ENCODE measurements at regions not wholly inside any gene's neighbourhood (a gene's known extent, or its start where the extent isn't known, plus 50 kb on each side); places are given as distances from the start of the nearest gene placed in this dataset.

GRCh38 chr2:224284134-224284946, 117.6 kb downstream of the FAM124B start:
- Histone ChIP-seq H3K36me3 (ENCODE audit: insufficient read depth, low read length) (no peaks in the 10 kb centered on the region), H3K9ac (ENCODE audit: low read length) (no peak overlapping the region), H3K4me3 (ENCODE audit: low read depth, low read length, poor library complexity, severe bottlenecking) (no peak overlapping the region), H2AFZ (ENCODE audit: low read length) (no peak overlapping the region), H3K9me3 (ENCODE audit: low read length) (no peaks in the 10 kb centered on the region), H3K4me1 (ENCODE audit: insufficient read depth, low read length, severe bottlenecking) (no peaks in the 10 kb centered on the region), H3F3A (ENCODE audit: insufficient read depth, low read length) (no peaks in the 10 kb centered on the region), H3K4me2 (ENCODE audit: low read length) (no peak overlapping the region), H3K27me3 (ENCODE audit: insufficient read depth, low read length) (no peaks in the 10 kb centered on the region), H3K27ac (ENCODE audit: low read depth, low read length, poor library complexity, severe bottlenecking) (no peak overlapping the region), H3K9me2 (ENCODE audit: low read depth, low read length) (no peaks in the 10 kb centered on the region), H3K79me2 (ENCODE audit: insufficient read depth, low read length) (no peaks in the 10 kb centered on the region), H4K20me1 (ENCODE audit: insufficient read depth, low read length) (no peaks in the 10 kb centered on the region)
- TF ChIP-seq, protein P1, sequence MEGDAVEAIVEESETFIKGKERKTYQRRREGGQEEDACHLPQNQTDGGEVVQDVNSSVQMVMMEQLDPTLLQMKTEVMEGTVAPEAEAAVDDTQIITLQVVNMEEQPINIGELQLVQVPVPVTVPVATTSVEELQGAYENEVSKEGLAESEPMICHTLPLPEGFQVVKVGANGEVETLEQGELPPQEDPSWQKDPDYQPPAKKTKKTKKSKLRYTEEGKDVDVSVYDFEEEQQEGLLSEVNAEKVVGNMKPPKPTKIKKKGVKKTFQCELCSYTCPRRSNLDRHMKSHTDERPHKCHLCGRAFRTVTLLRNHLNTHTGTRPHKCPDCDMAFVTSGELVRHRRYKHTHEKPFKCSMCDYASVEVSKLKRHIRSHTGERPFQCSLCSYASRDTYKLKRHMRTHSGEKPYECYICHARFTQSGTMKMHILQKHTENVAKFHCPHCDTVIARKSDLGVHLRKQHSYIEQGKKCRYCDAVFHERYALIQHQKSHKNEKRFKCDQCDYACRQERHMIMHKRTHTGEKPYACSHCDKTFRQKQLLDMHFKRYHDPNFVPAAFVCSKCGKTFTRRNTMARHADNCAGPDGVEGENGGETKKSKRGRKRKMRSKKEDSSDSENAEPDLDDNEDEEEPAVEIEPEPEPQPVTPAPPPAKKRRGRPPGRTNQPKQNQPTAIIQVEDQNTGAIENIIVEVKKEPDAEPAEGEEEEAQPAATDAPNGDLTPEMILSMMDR (IDR thresholded peaks at IDR 0.05; ENCODE audit: low read length) = peak; percentile 76
- TF ChIP-seq EZH2 (IDR thresholded peaks at IDR 0.05; ENCODE audit: borderline replicate concordance, low read length) = no peak

GRCh38 chr2:224283466-224283965, 118.4 kb downstream of the FAM124B start:
- Histone ChIP-seq H3K4me1 (ENCODE audit: insufficient read depth, low read length, severe bottlenecking) (no peaks in the 10 kb centered on the region), H3K36me3 (ENCODE audit: insufficient read depth, low read length) (no peaks in the 10 kb centered on the region), H3K9ac (ENCODE audit: low read length) (no peak overlapping the region), H3K79me2 (ENCODE audit: insufficient read depth, low read length) (no peaks in the 10 kb centered on the region), H3F3A (ENCODE audit: insufficient read depth, low read length) (no peaks in the 10 kb centered on the region), H3K9me2 (ENCODE audit: low read depth, low read length) (no peaks in the 10 kb centered on the region), H4K20me1 (ENCODE audit: insufficient read depth, low read length) (no peaks in the 10 kb centered on the region), H3K27me3 (ENCODE audit: insufficient read depth, low read length) (no peaks in the 10 kb centered on the region), H2AFZ (ENCODE audit: low read length) (no peak overlapping the region), H3K4me3 (ENCODE audit: low read depth, low read length, poor library complexity, severe bottlenecking) (no peak overlapping the region), H3K4me2 (ENCODE audit: low read length) (no peak overlapping the region), H3K27ac (ENCODE audit: low read depth, low read length, poor library complexity, severe bottlenecking) (no peak overlapping the region), H3K9me3 (ENCODE audit: low read length) (no peaks in the 10 kb centered on the region)
- TF ChIP-seq, protein P1 (IDR thresholded peaks at IDR 0.05; ENCODE audit: low read length) = no peak
- TF ChIP-seq EZH2 (IDR thresholded peaks at IDR 0.05; ENCODE audit: borderline replicate concordance, low read length) = no peak

DNA sequence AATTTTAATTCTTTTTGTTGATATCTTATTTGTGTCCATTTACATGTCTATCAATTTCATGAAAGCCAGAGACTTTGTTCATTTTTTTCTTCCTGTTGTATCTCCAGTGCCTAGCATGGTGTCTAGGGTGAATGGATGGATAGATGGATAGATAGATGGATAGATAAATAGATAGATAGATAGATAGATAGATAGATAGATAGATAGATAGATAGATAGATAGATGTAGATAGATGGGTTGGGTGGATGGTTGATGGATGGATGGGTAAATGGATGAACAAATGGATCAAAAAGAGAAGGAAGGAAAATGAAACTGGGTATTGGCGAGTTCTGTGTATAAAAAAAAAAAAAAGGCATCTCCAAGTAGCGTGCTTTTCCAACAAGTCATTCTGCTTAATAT, 120.5 kb downstream of the FAM124B start:
- H3K4me1 ChIP-seq (ENCODE audit: insufficient read depth, low read length, severe bottlenecking) = no peaks in the 10 kb centered on the region
- no peak overlapping the region for H2AFZ ChIP-seq (ENCODE audit: low read length)
- H3K79me2 ChIP-seq (ENCODE audit: insufficient read depth, low read length) = no peaks in the 10 kb centered on the region
- no peak overlapping the region for H3K4me2 ChIP-seq (ENCODE audit: low read length)
- H3K4me3 ChIP-seq (ENCODE audit: low read depth, low read length, poor library complexity, severe bottlenecking) = no peak overlapping the region
- H3K36me3 ChIP-seq (ENCODE audit: insufficient read depth, low read length) = no peaks in the 10 kb centered on the region
- no peaks in the 10 kb centered on the region for H3K27me3 ChIP-seq (ENCODE audit: insufficient read depth, low read length)
- H4K20me1 ChIP-seq (ENCODE audit: insufficient read depth, low read length) = no peaks in the 10 kb centered on the region
- H3F3A ChIP-seq (ENCODE audit: insufficient read depth, low read length) = no peaks in the 10 kb centered on the region
- H3K9me2 ChIP-seq (ENCODE audit: low read depth, low read length) = no peaks in the 10 kb centered on the region
- H3K9me3 ChIP-seq (ENCODE audit: low read length) = no peaks in the 10 kb centered on the region
- no peak overlapping the region for H3K9ac ChIP-seq (ENCODE audit: low read length)
- no peak overlapping the region for H3K27ac ChIP-seq (ENCODE audit: low read depth, low read length, poor library complexity, severe bottlenecking)
- TF ChIP-seq, protein P1 (IDR thresholded peaks at IDR 0.05; ENCODE audit: low read length) = no peak
- no peak for TF ChIP-seq EZH2 (IDR thresholded peaks at IDR 0.05; ENCODE audit: borderline replicate concordance, low read length)

Data from OCI-LY1 (cell line).